ENCODE measurements at regions not wholly inside any gene's neighbourhood (a gene's known extent, or its start where the extent isn't known, plus 50 kb on each side); places are given as distances from the start of the nearest gene placed in this dataset.

DNA sequence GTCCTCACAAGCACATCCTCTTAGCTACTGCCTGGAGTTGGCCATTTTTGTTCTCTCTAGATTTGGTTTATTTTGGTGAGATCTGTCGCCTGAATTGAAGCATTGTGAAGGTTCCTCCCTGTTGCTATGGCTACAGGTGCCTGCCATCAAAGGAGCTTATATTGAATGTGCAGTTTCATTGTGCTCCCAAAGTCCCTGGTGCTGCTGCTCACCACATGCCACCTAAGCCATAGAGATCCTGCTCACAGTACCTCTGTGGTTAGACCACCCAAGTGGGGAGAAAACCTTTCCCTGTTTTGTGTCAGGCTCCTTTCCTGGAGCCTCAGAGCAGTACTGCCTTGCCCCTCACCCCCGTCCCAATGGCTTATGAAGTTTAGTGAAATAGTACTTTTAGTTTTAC lies 383.4 kb downstream of the TMEM38B start:
- TF ChIP-seq TOX (CRISPR knock-in tag; IDR thresholded peaks at IDR 0.05; ENCODE audit: borderline replicate concordance), result no peak
- ATAC-seq, result no peak

DNA sequence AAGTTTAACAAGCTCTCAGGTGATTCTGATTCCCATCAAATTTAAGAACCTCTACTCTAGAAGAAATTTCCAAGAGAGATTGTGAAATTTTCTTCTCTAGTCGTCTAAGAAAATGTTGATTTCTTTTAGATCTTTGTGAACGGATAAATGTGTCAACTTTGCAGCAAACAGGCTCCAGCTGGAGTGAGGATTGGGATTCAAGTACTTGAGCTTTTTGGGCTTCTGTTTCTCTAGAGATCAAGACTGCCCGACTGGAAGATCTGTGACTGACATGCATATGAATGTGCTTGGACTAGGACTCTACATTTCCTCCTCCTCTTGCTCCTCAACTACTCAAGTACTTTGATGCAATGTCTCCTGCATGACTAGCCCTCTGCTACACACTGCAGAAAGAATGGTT lies 388.3 kb downstream of the TMEM38B start:
- TF ChIP-seq, protein P1, sequence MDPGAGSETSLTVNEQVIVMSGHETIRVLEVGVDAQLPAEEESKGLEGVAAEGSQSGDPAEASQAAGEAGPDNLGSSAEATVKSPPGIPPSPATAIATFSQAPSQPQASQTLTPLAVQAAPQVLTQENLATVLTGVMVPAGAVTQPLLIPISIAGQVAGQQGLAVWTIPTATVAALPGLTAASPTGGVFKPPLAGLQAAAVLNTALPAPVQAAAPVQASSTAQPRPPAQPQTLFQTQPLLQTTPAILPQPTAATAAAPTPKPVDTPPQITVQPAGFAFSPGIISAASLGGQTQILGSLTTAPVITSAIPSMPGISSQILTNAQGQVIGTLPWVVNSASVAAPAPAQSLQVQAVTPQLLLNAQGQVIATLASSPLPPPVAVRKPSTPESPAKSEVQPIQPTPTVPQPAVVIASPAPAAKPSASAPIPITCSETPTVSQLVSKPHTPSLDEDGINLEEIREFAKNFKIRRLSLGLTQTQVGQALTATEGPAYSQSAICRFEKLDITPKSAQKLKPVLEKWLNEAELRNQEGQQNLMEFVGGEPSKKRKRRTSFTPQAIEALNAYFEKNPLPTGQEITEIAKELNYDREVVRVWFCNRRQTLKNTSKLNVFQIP (CRISPR knock-in tag; IDR thresholded peaks at IDR 0.05; ENCODE audit: borderline replicate concordance, low read depth), result no peak
- no peak for TF ChIP-seq TOX (CRISPR knock-in tag; IDR thresholded peaks at IDR 0.05; ENCODE audit: borderline replicate concordance)
- TF ChIP-seq ARNTL (CRISPR knock-in tag; IDR thresholded peaks at IDR 0.05; ENCODE audit: borderline replicate concordance, low read depth), result no peak
- no peak for TF ChIP-seq ZFP3 (CRISPR knock-in tag; IDR thresholded peaks at IDR 0.05)
- TF ChIP-seq RARB (CRISPR knock-in tag; IDR thresholded peaks at IDR 0.05), result no peak
- no peak for ATAC-seq

DNA sequence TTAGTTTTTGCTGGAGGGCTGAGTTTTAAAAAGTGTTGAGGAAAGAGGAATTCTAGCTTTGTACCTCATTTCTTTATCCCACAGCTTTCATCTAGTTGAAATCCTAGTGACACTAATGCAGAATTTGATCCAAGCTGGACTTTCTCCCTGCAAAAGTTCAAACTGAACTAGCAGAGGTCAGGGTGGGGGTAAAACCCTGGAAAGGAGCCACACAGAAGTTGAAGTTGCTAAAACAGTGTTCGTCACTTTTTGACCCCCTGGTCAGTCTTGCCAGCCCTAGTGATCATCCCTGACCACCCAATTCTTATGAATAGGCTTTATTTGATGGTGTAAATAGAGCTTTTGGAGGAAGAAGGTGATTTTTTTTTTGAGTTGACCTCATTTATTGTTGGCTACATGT lies 390.4 kb downstream of the TMEM38B start:
- ATAC-seq, result no peak

DNA sequence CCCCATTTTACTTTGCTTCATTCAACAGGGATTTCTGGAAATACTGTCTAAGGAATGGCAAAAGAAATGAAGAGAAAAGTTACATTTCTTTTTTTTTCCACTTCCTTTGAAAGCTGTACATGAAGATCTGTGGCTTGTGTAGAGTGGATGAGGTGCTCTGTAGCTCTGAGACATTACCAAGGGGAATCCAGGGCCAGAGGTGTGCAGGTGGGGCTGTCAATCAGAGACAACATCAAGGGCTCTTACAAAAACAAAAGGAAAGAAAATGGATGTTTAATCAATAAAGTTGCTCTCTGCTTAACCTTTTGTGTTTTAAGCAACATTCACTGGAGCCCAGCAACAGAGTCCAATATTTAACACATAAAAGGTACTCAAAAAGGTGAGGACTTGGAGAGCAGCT lies 391.1 kb downstream of the TMEM38B start:
- ATAC-seq, result no peak
- TF ChIP-seq ZFP3 (CRISPR knock-in tag; IDR thresholded peaks at IDR 0.05), result no peak
- TF ChIP-seq OSR1 (CRISPR knock-in tag; IDR thresholded peaks at IDR 0.05), result no peak
- TF ChIP-seq CSDC2 (CRISPR knock-in tag; IDR thresholded peaks at IDR 0.05), result no peak
- no peak for TF ChIP-seq ARNTL (CRISPR knock-in tag; IDR thresholded peaks at IDR 0.05; ENCODE audit: borderline replicate concordance, low read depth)
- TF ChIP-seq TCF4 (CRISPR knock-in tag; IDR thresholded peaks at IDR 0.05; ENCODE audit: borderline replicate concordance), result no peak
- no peak for TF ChIP-seq ZNF8 (CRISPR knock-in tag; IDR thresholded peaks at IDR 0.05)
- TF ChIP-seq, protein P2, sequence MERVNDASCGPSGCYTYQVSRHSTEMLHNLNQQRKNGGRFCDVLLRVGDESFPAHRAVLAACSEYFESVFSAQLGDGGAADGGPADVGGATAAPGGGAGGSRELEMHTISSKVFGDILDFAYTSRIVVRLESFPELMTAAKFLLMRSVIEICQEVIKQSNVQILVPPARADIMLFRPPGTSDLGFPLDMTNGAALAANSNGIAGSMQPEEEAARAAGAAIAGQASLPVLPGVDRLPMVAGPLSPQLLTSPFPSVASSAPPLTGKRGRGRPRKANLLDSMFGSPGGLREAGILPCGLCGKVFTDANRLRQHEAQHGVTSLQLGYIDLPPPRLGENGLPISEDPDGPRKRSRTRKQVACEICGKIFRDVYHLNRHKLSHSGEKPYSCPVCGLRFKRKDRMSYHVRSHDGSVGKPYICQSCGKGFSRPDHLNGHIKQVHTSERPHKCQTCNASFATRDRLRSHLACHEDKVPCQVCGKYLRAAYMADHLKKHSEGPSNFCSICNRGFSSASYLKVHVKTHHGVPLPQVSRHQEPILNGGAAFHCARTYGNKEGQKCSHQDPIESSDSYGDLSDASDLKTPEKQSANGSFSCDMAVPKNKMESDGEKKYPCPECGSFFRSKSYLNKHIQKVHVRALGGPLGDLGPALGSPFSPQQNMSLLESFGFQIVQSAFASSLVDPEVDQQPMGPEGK (CRISPR knock-in tag; IDR thresholded peaks at IDR 0.05; ENCODE audit: borderline replicate concordance), result no peak
- TF ChIP-seq GLIS3 (CRISPR knock-in tag; IDR thresholded peaks at IDR 0.05), result no peak
- no peak for TF ChIP-seq PPARA (CRISPR knock-in tag; IDR thresholded peaks at IDR 0.05; ENCODE audit: borderline replicate concordance)
- no peak for TF ChIP-seq ZFP30 (CRISPR knock-in tag; IDR thresholded peaks at IDR 0.05)
- TF ChIP-seq ZC3H10 (CRISPR knock-in tag; IDR thresholded peaks at IDR 0.05), result no peak

More for the DNA sequence above, 390.4 kb downstream of the TMEM38B start:
- TF ChIP-seq ZNF8 (CRISPR knock-in tag; IDR thresholded peaks at IDR 0.05), result no peak
- no peak for TF ChIP-seq TCF4 (CRISPR knock-in tag; IDR thresholded peaks at IDR 0.05; ENCODE audit: borderline replicate concordance)
- TF ChIP-seq ZNF565 (CRISPR knock-in tag; conservative IDR thresholded peaks at IDR 0.05; ENCODE audit: low read depth), result no peak
- TF ChIP-seq RARB (CRISPR knock-in tag; IDR thresholded peaks at IDR 0.05), result no peak
- no peak for TF ChIP-seq GLIS3 (CRISPR knock-in tag; IDR thresholded peaks at IDR 0.05)
- TF ChIP-seq, protein P2 (CRISPR knock-in tag; IDR thresholded peaks at IDR 0.05; ENCODE audit: borderline replicate concordance), result no peak
- TF ChIP-seq ESRRG (CRISPR knock-in tag; IDR thresholded peaks at IDR 0.05), result no peak
- no peak for TF ChIP-seq SNAI2 (CRISPR knock-in tag; IDR thresholded peaks at IDR 0.05)
- no peak for TF ChIP-seq TSHZ2 (CRISPR knock-in tag; IDR thresholded peaks at IDR 0.05)
- TF ChIP-seq ARNTL (CRISPR knock-in tag; IDR thresholded peaks at IDR 0.05; ENCODE audit: borderline replicate concordance, low read depth), result no peak
- no peak for TF ChIP-seq ZC3H10 (CRISPR knock-in tag; IDR thresholded peaks at IDR 0.05)
- TF ChIP-seq CSDC2 (CRISPR knock-in tag; IDR thresholded peaks at IDR 0.05), result no peak
- TF ChIP-seq ZFP3 (CRISPR knock-in tag; IDR thresholded peaks at IDR 0.05), result no peak
- TF ChIP-seq ISL1 (CRISPR knock-in tag; IDR thresholded peaks at IDR 0.05), result no peak
